ENCODE measurements at regions not wholly inside any gene's neighbourhood (a gene's known extent, or its start where the extent isn't known, plus 50 kb on each side); places are given as distances from the start of the nearest gene placed in this dataset.
A peak's percentile ranks its signal among the peaks of the same experiment; 100 is the strongest.

DNA sequence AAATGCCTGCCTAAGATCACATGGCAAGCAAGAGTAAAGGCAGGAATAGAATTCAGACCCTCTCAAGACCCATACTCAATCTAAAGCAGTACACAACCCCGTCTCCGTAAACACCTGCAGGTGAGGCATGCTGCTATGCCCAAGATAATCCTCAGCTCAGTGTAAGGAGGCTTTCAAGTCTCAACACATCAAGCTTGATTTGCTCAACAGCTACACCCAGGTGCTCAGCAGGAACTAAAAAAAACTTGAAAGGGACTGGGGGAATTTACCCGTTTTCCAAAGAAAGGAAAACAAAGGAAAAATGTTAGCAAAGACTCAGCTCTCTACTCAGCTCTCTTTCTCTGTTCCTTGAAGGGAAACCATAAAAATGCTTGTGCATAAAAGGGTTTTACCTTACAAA, 301.8 kb downstream of the C1D start:
- in situ Hi-C loops (cut with MboI; ENCODE audit: low pct_ligation_motif_present in 1 of 4, low pct_unique_long_range_greater_than_20kb in 1 of 4, low sequenced_read_pairs in 3 of 4) = no loop called here
- WGBS, 2 donors (ENCODE audit: low coverage in 1 of 2) = 60 to 68% methylated on average over 2 to 3 of the region's 3 CpGs
- intact Hi-C loops (cut with DNase I; ENCODE audit: low total_unique reads) = no loop called here
- Histone ChIP-seq H3K4me3 (no peak overlapping the region), H3K27me3 (no peaks in the 10 kb centered on the region), H3K27ac (no peak overlapping the region), H3K36me3 (no peaks in the 10 kb centered on the region), H3K4me1 (no peaks in the 10 kb centered on the region), H3K9me3 (no peaks in the 10 kb centered on the region)
- no peak for DNase-seq
- no peak for TF ChIP-seq CTCF (IDR thresholded peaks at IDR 0.05)
- TF ChIP-seq POLR2AphosphoS5 (IDR thresholded peaks at IDR 0.05) = no peak
- TF ChIP-seq POLR2A (IDR thresholded peaks at IDR 0.05) = no peak
- TF ChIP-seq EP300 (IDR thresholded peaks at IDR 0.05; ENCODE audit: low read depth) = no peak

DNA sequence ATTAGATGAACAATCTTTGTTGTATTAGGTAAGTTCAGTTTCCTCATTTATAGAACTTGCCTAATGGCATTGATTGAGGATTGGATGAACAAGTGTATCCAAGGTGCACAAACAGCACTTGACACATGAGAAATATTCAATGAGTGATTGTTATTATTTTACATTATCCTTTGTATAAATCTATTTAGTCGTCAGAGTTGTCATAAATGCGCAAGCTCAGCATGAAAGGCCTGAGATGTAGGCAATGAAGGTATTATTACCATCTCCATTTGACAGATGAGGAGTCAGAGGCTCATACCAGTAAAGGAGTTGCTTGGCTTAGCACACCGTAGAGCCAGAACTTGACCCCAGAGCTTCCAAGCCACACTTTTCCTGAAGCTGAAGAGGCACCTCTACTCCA, 291.4 kb downstream of the C1D start:
- no peaks in the 10 kb centered on the region for H3K36me3 ChIP-seq
- H3K4me1 ChIP-seq = no peaks in the 10 kb centered on the region
- no peak overlapping the region for H3K4me3 ChIP-seq
- intact Hi-C loops (cut with DNase I; ENCODE audit: low total_unique reads) (no loop called here), in situ Hi-C loops (cut with MboI; ENCODE audit: low pct_ligation_motif_present in 1 of 4, low pct_unique_long_range_greater_than_20kb in 1 of 4, low sequenced_read_pairs in 3 of 4) (no loop called here)
- no peak for DNase-seq
- TF ChIP-seq CTCF (IDR thresholded peaks at IDR 0.05) = no peak
- no peak for TF ChIP-seq EP300 (IDR thresholded peaks at IDR 0.05; ENCODE audit: low read depth)
- TF ChIP-seq POLR2AphosphoS5 (IDR thresholded peaks at IDR 0.05) = no peak
- no peak for TF ChIP-seq POLR2A (IDR thresholded peaks at IDR 0.05)
- H3K9me3 ChIP-seq = no peaks in the 10 kb centered on the region
- H3K27ac ChIP-seq = no peak overlapping the region
- WGBS, 2 donors (ENCODE audit: low coverage in 1 of 2) = 95 to 100% methylated on average over 1 to 3 of the region's 3 CpGs
- no peaks in the 10 kb centered on the region for H3K27me3 ChIP-seq

DNA sequence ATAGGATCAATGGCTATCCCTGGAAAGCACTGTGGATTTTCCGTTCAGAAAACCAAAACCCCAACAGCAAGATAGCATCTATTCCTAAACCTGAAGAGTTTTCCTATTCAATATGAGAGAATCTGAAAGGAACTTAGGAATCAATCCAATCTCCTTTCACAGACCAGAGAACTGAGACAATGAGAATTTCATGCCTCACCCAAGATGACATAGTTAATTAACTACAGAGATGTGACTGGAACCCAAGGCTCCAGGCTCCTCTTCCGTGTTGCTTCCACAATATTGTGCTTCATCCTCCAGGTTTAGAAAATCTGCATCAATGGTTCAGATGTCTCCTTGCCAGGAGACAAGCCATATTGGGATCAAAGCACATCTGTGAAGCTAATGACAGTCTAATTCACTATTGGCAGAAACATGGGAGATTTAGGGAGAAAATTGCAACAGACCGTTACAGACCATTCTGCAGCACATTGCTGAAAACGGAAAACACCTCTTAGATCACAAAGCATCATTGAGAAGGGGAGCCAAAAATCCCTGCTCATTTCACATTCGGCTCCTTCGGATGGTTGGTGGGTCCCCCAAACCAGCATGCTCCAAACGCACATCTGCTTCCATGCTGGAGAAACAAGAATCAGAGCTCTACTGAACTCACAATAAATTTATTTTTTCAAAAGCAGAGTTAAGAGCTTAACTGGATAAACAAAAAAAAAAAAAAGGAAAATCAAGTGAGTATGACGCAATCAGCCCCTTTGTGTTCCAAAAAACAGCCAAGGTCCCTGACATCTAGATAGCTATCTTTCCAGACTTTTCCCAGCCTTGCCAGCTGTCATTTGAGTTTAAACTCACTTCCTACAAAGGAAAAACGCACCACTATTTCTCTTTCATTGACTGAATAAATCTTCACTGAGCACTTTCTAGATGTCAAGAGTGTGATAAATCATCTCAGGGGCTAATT, 290.3 kb downstream of the C1D start:
- WGBS, 2 donors (ENCODE audit: low coverage in 1 of 2) = 58 to 64% methylated on average over 8 to 9 of the region's 9 CpGs
- intact Hi-C loops (cut with DNase I; ENCODE audit: low total_unique reads) = no loop called here
- DNase-seq = no peak

DNA sequence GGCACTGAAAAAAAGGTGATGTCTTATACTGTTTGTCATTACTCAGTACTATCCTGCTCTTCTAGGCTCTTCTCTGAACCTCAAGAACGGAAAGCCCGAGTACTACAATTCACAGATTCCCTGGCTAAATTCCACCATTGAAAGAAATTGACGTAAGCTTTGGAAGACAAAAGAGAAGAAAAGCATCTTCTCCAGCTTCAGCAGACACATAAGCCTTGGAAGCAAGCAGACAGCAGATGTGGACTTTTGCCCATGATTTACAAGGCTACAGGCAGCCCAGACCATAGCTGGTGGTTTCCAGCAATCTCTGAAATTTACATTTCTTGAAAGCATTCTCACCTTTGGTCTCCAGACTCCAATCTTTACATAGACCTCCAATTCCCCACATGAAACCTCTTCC, 289.0 kb downstream of the C1D start:
- in situ Hi-C loops (cut with MboI; ENCODE audit: low pct_ligation_motif_present in 1 of 4, low pct_unique_long_range_greater_than_20kb in 1 of 4, low sequenced_read_pairs in 3 of 4) = no loop called here
- no peak overlapping the region for H3K27ac ChIP-seq
- 77 to 84% methylated on average over 2 to 3 of the region's 3 CpGs for WGBS, 2 donors (ENCODE audit: low coverage in 1 of 2)
- H3K4me3 ChIP-seq = no peak overlapping the region
- no peak for DNase-seq
- H3K27me3 ChIP-seq = no peaks in the 10 kb centered on the region
- H3K9me3 ChIP-seq = no peaks in the 10 kb centered on the region
- intact Hi-C loops (cut with DNase I; ENCODE audit: low total_unique reads) = no loop called here
- H3K4me1 ChIP-seq = no peaks in the 10 kb centered on the region
- TF ChIP-seq POLR2AphosphoS5 (IDR thresholded peaks at IDR 0.05) (no peak), EP300 (IDR thresholded peaks at IDR 0.05; ENCODE audit: low read depth) (no peak), POLR2A (IDR thresholded peaks at IDR 0.05) (no peak), CTCF (IDR thresholded peaks at IDR 0.05) (no peak)
- no peaks in the 10 kb centered on the region for H3K36me3 ChIP-seq

More for the DNA sequence above, 290.3 kb downstream of the C1D start:
- H3K27ac ChIP-seq = peak overlapping the region in 2 of 4 donors; percentile 6 to 35
- H3K27me3 ChIP-seq = no peaks in the 10 kb centered on the region
- H3K4me3 ChIP-seq = no peak overlapping the region
- no peaks in the 10 kb centered on the region for H3K9me3 ChIP-seq
- no peak for TF ChIP-seq POLR2AphosphoS5 (IDR thresholded peaks at IDR 0.05)
- TF ChIP-seq EP300 (IDR thresholded peaks at IDR 0.05; ENCODE audit: low read depth) = no peak
- TF ChIP-seq POLR2A (IDR thresholded peaks at IDR 0.05) = no peak
- no peak for TF ChIP-seq CTCF (IDR thresholded peaks at IDR 0.05)
- H3K36me3 ChIP-seq = no peaks in the 10 kb centered on the region
- H3K4me1 ChIP-seq = no peaks in the 10 kb centered on the region
- in situ Hi-C loops (cut with MboI; ENCODE audit: low pct_ligation_motif_present in 1 of 4, low pct_unique_long_range_greater_than_20kb in 1 of 4, low sequenced_read_pairs in 3 of 4) = no loop called here

All from transverse colon (tissue), 4 donors.